MM.1S (cell line): ENCODE measurements at regions not wholly inside any gene's neighbourhood (a gene's known extent, or its start where the extent isn't known, plus 50 kb on each side); places are given as distances from the start of the nearest gene placed in this dataset.

Source experiments
- EZH2 ChIP-seq: fragments of 300-600 bp; sonication (generic); optimal IDR thresholded peaks from 2 replicates; pipeline ENCODE3; 2017; ENCODE audit warnings: low read depth, mild to moderate bottlenecking, antibody characterized with exemption, low read length, mixed read lengths
- TF ChIP-seq, protein P1 (sequence below): fragments of 300-600 bp; sonication (generic); IDR thresholded peaks from 2 replicates; pipeline ENCODE4 v1.5.1; 2016; ENCODE audit warnings: antibody characterized with exemption, low read length, mixed read lengths

DNA sequence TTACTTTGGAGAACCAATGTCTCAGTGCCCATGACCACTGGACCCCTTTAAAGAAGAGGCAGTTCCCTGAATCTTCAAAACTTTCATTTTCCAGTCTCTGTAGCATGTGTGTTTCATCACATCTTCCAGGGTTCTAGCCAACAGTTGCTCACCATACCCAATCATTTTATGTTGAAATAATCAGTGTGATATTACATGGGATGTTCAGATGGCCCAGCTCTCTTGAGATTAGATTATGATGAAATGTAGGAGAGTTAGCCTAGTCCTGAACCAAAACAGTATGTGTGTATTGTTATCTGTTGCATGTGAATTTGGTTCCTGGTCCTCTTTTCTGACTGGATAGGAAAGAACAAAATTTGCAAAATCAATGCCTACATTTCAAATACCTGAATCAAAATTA is 144.5 kb downstream of the ANKRD7 start:
- TF ChIP-seq EZH2, result no peak
- TF ChIP-seq, protein P1, sequence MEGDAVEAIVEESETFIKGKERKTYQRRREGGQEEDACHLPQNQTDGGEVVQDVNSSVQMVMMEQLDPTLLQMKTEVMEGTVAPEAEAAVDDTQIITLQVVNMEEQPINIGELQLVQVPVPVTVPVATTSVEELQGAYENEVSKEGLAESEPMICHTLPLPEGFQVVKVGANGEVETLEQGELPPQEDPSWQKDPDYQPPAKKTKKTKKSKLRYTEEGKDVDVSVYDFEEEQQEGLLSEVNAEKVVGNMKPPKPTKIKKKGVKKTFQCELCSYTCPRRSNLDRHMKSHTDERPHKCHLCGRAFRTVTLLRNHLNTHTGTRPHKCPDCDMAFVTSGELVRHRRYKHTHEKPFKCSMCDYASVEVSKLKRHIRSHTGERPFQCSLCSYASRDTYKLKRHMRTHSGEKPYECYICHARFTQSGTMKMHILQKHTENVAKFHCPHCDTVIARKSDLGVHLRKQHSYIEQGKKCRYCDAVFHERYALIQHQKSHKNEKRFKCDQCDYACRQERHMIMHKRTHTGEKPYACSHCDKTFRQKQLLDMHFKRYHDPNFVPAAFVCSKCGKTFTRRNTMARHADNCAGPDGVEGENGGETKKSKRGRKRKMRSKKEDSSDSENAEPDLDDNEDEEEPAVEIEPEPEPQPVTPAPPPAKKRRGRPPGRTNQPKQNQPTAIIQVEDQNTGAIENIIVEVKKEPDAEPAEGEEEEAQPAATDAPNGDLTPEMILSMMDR, result no peak
